Sigmoid colon (tissue), 6 donors: ENCODE measurements at regions not wholly inside any gene's neighbourhood (a gene's known extent, or its start where the extent isn't known, plus 50 kb on each side); places are given as distances from the start of the nearest gene placed in this dataset.

Experiments used
- DNase-seq: peaks from one replicate; pipeline ENCODE4 v3.0.0-alpha.2; 2019
- H3K27ac ChIP-seq, 4 donors: fragments of 200-600 bp; sonication (generic); one replicate each; pipeline ENCODE4 v1.5.1; 2016 to 2019; ENCODE audit warnings: mild to moderate bottlenecking in 1 of 4
- H3K27me3 ChIP-seq, 3 donors: fragments of 200-600 bp; sonication (generic); one replicate each; pipeline ENCODE4 v1.5.1; 2019; ENCODE audit warnings: mild to moderate bottlenecking in 1 of 3
- H3K36me3 ChIP-seq, 4 donors: fragments of 200-600 bp; sonication (generic); one replicate each; pipeline ENCODE4 v1.5.1; 2016 to 2019
- H3K4me1 ChIP-seq, 4 donors: fragments of 200-600 bp; sonication (generic); one replicate each; pipeline ENCODE4 v1.5.1; 2017 to 2019
- H3K4me3 ChIP-seq, 4 donors: fragments of 200-600 bp; sonication (generic); one replicate each; pipeline ENCODE4 v1.5.1; 2017 to 2019; ENCODE audit warnings: mild to moderate bottlenecking in 2 of 4, moderate library complexity in 1 of 4
- H3K9me3 ChIP-seq, 4 donors: fragments of 200-600 bp in 3 of 4; sonication (generic) in 3 of 4; one replicate each; pipeline versions ENCODE4 v1.5.1 to v1.6.1; 2013 to 2019
- EP300 ChIP-seq, 4 donors: sonication (generic); formaldehyde crosslinking; IDR thresholded peaks; one replicate each; pipeline ENCODE4 v1.6.1; 2017; ENCODE audit warnings: antibody characterized with exemption in 4 of 4
- POLR2A ChIP-seq, 2 donors: fragments of 450-650 bp; IDR thresholded peaks; one replicate each; pipeline ENCODE4 v1.6.1; 2016; ENCODE audit warnings: antibody characterized with exemption in 2 of 2, mild to moderate bottlenecking in 2 of 2, moderate library complexity in 2 of 2
- POLR2AphosphoS5 ChIP-seq, 4 donors: sonication (generic); formaldehyde crosslinking; IDR thresholded peaks; one replicate each; pipeline ENCODE4 v1.6.1; 2017; ENCODE audit warnings: antibody characterized with exemption in 4 of 4
- WGBS, 2 donors: extraction: QIAGEN DNeasy Blood & Tissue Kit; methylation state at CpG; one replicate each; pipeline ENCODE4 v1.1.7; 2013; 5-methylcytosine and 5-hydroxymethylcytosine counted together
- intact Hi-C: fragments of 100-400 bp; cut with DNase I; formaldehyde crosslinking; loops from one replicate; pipeline ENCODE4 v1.15.1; 2023
- TF ChIP-seq, protein P1 (sequence below), 4 experiments: fragments of 450-650 bp in 3 of 4; fragments of 200-600 bp in 1 of 4; IDR thresholded peaks; one replicate each; pipeline ENCODE4 v1.5.1; 2016 to 2019; ENCODE audit warnings: antibody characterized with exemption in 4 of 4, mild to moderate bottlenecking in 3 of 4, moderate library complexity in 2 of 4
- donor health status: healthy with polysubstance abuse.
- donor health status: healthy.

DNA sequence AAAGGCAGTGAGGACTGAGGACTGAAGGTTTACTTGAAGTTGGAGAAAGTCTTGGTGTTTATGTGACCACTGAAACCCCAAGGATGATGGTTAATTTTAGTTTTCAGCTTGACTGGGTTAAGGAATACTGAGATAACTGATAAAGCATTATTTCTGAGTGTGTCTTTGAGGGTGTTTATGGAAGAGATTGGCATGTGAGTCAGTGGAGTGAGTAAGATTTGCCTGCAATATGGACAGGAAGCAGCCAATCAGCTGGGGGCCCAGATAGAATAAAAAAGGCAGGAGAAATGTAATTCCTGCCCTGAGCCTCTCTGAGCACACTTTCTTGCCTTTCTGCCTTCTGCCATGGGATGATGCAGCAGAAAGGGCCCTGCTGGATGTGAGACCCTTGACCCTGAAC lies 92.4 kb downstream of the KBTBD8 start:
- peaks cover 0 to 23% (median 20%) of the 10 kb centered on the region in 4 donors for H3K4me1 ChIP-seq
- TF ChIP-seq POLR2A (IDR thresholded peaks at IDR 0.05): no peak
- TF ChIP-seq, protein P1, sequence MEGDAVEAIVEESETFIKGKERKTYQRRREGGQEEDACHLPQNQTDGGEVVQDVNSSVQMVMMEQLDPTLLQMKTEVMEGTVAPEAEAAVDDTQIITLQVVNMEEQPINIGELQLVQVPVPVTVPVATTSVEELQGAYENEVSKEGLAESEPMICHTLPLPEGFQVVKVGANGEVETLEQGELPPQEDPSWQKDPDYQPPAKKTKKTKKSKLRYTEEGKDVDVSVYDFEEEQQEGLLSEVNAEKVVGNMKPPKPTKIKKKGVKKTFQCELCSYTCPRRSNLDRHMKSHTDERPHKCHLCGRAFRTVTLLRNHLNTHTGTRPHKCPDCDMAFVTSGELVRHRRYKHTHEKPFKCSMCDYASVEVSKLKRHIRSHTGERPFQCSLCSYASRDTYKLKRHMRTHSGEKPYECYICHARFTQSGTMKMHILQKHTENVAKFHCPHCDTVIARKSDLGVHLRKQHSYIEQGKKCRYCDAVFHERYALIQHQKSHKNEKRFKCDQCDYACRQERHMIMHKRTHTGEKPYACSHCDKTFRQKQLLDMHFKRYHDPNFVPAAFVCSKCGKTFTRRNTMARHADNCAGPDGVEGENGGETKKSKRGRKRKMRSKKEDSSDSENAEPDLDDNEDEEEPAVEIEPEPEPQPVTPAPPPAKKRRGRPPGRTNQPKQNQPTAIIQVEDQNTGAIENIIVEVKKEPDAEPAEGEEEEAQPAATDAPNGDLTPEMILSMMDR (IDR thresholded peaks at IDR 0.05): no peak
- no peak for TF ChIP-seq EP300 (IDR thresholded peaks at IDR 0.05)
- no peak for TF ChIP-seq POLR2AphosphoS5 (IDR thresholded peaks at IDR 0.05)
- no peak overlapping the region for H3K4me3 ChIP-seq

DNA sequence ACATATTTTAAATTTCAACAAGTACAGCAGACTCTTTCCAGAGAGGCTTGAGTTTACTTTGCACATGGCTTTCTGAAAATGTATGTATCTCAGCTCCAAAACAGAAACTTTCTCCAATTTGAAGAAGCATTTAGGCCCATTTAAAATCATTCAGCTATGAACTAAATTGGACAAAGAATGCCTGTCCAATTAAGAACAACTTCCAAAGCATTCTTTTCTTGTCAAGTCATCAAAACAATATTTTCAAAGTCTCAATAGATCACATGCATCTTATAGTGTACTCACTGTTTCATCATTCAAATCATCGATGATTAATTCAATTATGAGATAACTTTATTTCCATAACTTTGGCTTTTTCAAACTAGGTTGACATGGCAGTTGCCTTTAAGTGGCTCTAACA lies 95.2 kb downstream of the KBTBD8 start:
- Histone ChIP-seq H3K36me3 (no peaks in the 10 kb centered on the region), H3K9me3 (no peaks in the 10 kb centered on the region), H3K27me3 (no peaks in the 10 kb centered on the region), H3K4me1 (peaks cover 0 to 42% (median 36%) of the 10 kb centered on the region in 4 donors), H3K4me3 (no peak overlapping the region), H3K27ac (peak overlapping the region in 1 of 4 donors; percentile 77)
- WGBS, 2 donors: 88 to 92% methylated on average over 1 of the region's 1 CpG
- TF ChIP-seq POLR2A (IDR thresholded peaks at IDR 0.05) (no peak), POLR2AphosphoS5 (IDR thresholded peaks at IDR 0.05) (no peak)
- no peak for DNase-seq
- intact Hi-C loops: no loop called here

More for the DNA sequence above, 92.4 kb downstream of the KBTBD8 start:
- no peaks in the 10 kb centered on the region for H3K36me3 ChIP-seq
- H3K9me3 ChIP-seq: no peaks in the 10 kb centered on the region
- DNase-seq: no peak
- intact Hi-C loops: no loop called here
- no peak overlapping the region for H3K27ac ChIP-seq
- H3K27me3 ChIP-seq: no peaks in the 10 kb centered on the region

DNA sequence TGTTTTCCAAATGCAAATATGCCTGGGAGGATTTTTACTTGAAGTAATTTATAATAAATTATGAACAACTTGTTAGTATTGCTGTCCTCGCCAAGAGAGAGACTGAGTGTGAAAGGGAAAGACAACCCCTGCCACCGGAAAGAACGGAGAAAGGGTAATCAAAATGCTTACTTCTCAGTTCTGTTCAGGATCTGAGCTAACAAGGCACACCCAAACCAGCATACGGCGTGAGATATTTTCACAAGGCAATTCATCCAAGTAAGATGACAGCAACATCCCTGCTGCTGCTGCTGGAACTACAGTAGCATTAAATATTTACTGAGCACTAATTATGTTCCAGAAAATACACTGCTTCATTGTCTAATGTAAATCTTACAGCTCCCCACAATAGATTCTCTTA lies 96.1 kb downstream of the KBTBD8 start:
- Histone ChIP-seq H3K27ac (peak overlapping the region in 3 of 4 donors; percentile 54 to 77 (median 72)), H3K4me3 (peak overlapping the region in 1 of 4 donors; percentile 1), H3K4me1 (peaks cover 0 to 42% (median 36%) of the 10 kb centered on the region in 4 donors), H3K27me3 (no peaks in the 10 kb centered on the region), H3K36me3 (no peaks in the 10 kb centered on the region), H3K9me3 (no peaks in the 10 kb centered on the region)
- TF ChIP-seq, protein P1 (IDR thresholded peaks at IDR 0.05): peak in 1 of 4 experiments; percentile 15
- TF ChIP-seq POLR2A (IDR thresholded peaks at IDR 0.05) (no peak), POLR2AphosphoS5 (IDR thresholded peaks at IDR 0.05) (peak in 3 of 4 donors; percentile 67 to 73 (median 70)), EP300 (IDR thresholded peaks at IDR 0.05) (peak in 2 of 4 donors; percentile 25 to 35)
- 15 to 50% methylated on average over 5 of the region's 5 CpGs for WGBS, 2 donors
- peak; percentile 51 for DNase-seq
- intact Hi-C loops: no loop called here

GRCh38 chr3:67094774-67095173 lies 96.7 kb downstream of the KBTBD8 start:
- peak; percentile 63 for DNase-seq
- Histone ChIP-seq H3K9me3 (no peaks in the 10 kb centered on the region), H3K36me3 (no peaks in the 10 kb centered on the region), H3K27me3 (no peaks in the 10 kb centered on the region), H3K4me1 (peaks cover 0 to 42% (median 36%) of the 10 kb centered on the region in 4 donors), H3K4me3 (no peak overlapping the region), H3K27ac (peak overlapping the region in 3 of 4 donors; percentile 54 to 77 (median 72))
- intact Hi-C loops: no loop called here
- WGBS, 2 donors: 60 to 64% methylated on average over 1 of the region's 1 CpG
- TF ChIP-seq, protein P1 (IDR thresholded peaks at IDR 0.05): no peak
- TF ChIP-seq POLR2AphosphoS5 (IDR thresholded peaks at IDR 0.05) (peak in 3 of 4 donors; percentile 58 to 68 (median 63)), EP300 (IDR thresholded peaks at IDR 0.05) (peak in 1 of 4 donors; percentile 14)

GRCh38 chr3:67104388-67104787 lies 106.3 kb downstream of the KBTBD8 start:
- H3K9me3 ChIP-seq: no peaks in the 10 kb centered on the region
- intact Hi-C loops: no loop called here
- no peak for DNase-seq
- no peak overlapping the region for H3K27ac ChIP-seq
- H3K36me3 ChIP-seq: no peaks in the 10 kb centered on the region
- no peaks in the 10 kb centered on the region for H3K27me3 ChIP-seq
- TF ChIP-seq EP300 (IDR thresholded peaks at IDR 0.05) (no peak), POLR2AphosphoS5 (IDR thresholded peaks at IDR 0.05) (no peak), POLR2A (IDR thresholded peaks at IDR 0.05) (no peak)
- TF ChIP-seq, protein P1 (IDR thresholded peaks at IDR 0.05): no peak
- H3K4me3 ChIP-seq: no peak overlapping the region
- H3K4me1 ChIP-seq: peaks cover 0 to 8% (median 4%) of the 10 kb centered on the region in 4 donors
